Bronchial epithelial cell (primary cell): ENCODE measurements at regions not wholly inside any gene's neighbourhood (a gene's known extent, or its start where the extent isn't known, plus 50 kb on each side); places are given as distances from the start of the nearest gene placed in this dataset.
A peak's percentile ranks its signal among the peaks of the same experiment; 100 is the strongest.
"Not testable (repeated sequence)": the region's sequence is repeated elsewhere in the genome, so short reads cannot be mapped to it uniquely, and the experiment has no call there.

ENCODE experiments used
- DNase-seq: peaks from one replicate; pipeline ENCODE4 v3.0.0-alpha.2; 2010; ENCODE audit warnings: low read depth
- FAIRE-seq: peaks from 2 replicates; lab custom pipeline; 2011; peaks lifted over from hg19 to GRCh38; lab: Jason Lieb, UNC
- H3K27me3 ChIP-seq: 2 replicates; pipeline ENCODE4 v1.5.1; 2011; ENCODE audit warnings: low read length; ENCODE audit not compliant: control insufficient read depth, insufficient read depth
- H3K36me3 ChIP-seq: 2 replicates; pipeline ENCODE4 v1.5.1; 2011; ENCODE audit warnings: low read length; ENCODE audit not compliant: control insufficient read depth, insufficient read depth
- H3K4me3 ChIP-seq: 2 replicates; pipeline ENCODE4 v1.5.1; 2011; ENCODE audit warnings: mild to moderate bottlenecking, low read depth, low read length, control low read depth
- CTCF ChIP-seq: IDR thresholded peaks from 2 replicates; pipeline ENCODE4 v1.5.1; 2011; ENCODE audit warnings: mild to moderate bottlenecking, moderate library complexity, low read length, control low read depth, inconsistent platforms; ENCODE audit not compliant: insufficient read depth, severe bottlenecking

GRCh38 chr14:105733081-105734065 is 207.0 kb downstream of the TMEM121 start:
- DNase-seq (no peak), FAIRE-seq (peak; percentile 99)
- Histone ChIP-seq H3K36me3 (no peaks in the 10 kb centered on the region), H3K27me3 (no peaks in the 10 kb centered on the region), H3K4me3 (no peak overlapping the region)
- TF ChIP-seq CTCF, result no peak

- H3K4me3 ChIP-seq, DNase-seq, H3K36me3 ChIP-seq, FAIRE-seq, H3K27me3 ChIP-seq: not testable (repeated sequence)
Measured at GRCh38 chr14:105734241-105734640, 207.9 kb downstream of the TMEM121 start.

GRCh38 chr14:105736331-105736730 is 209.9 kb downstream of the TMEM121 start:
- not testable (repeated sequence) for H3K27me3 ChIP-seq, H3K36me3 ChIP-seq, DNase-seq, H3K4me3 ChIP-seq, FAIRE-seq

GRCh38 chr14:105737504-105738246 is 211.3 kb downstream of the TMEM121 start:
- Histone ChIP-seq H3K36me3 (no peaks in the 10 kb centered on the region), H3K4me3 (no peak overlapping the region), H3K27me3 (no peaks in the 10 kb centered on the region)
- DNase-seq (no peak), FAIRE-seq (no peak)
- TF ChIP-seq CTCF, result no peak

- no peak for TF ChIP-seq CTCF
- no peak for FAIRE-seq
- H3K4me3 ChIP-seq, result no peak overlapping the region
Measured at GRCh38 chr14:105738638-105739037, 212.3 kb downstream of the TMEM121 start.

GRCh38 chr14:105739331-105740102 is 213.1 kb downstream of the TMEM121 start:
- Histone ChIP-seq H3K27me3 (no peaks in the 10 kb centered on the region), H3K36me3 (no peaks in the 10 kb centered on the region), H3K4me3 (no peak overlapping the region)
- no peak for TF ChIP-seq CTCF
- DNase-seq (no peak), FAIRE-seq (no peak)

More at GRCh38 chr14:105738638-105739037, 212.3 kb downstream of the TMEM121 start:
- Histone ChIP-seq H3K36me3 (no peaks in the 10 kb centered on the region), H3K27me3 (no peaks in the 10 kb centered on the region)
- no peak for DNase-seq

- not testable (repeated sequence) for H3K4me3 ChIP-seq, FAIRE-seq, H3K27me3 ChIP-seq, H3K36me3 ChIP-seq, DNase-seq
Measured at GRCh38 chr14:105740272-105740671, 213.9 kb downstream of the TMEM121 start.

- H3K4me3 ChIP-seq, DNase-seq, FAIRE-seq, H3K27me3 ChIP-seq, H3K36me3 ChIP-seq: not testable (repeated sequence)
Measured at GRCh38 chr14:105740961-105741360, 214.6 kb downstream of the TMEM121 start.
